H9 (cell line): ENCODE measurements at regions not wholly inside any gene's neighbourhood (a gene's known extent, or its start where the extent isn't known, plus 50 kb on each side); places are given as distances from the start of the nearest gene placed in this dataset.

Experiments used
- DNase-seq: peaks from one replicate; pipeline ENCODE4 v3.0.0-alpha.2; 2017
- H2AFZ ChIP-seq: one replicate; pipeline ENCODE4 v1.6.1; 2013; ENCODE audit warnings: mild to moderate bottlenecking, low read length, control low read depth, moderate library complexity
- H2AK5ac ChIP-seq: 2 replicates; pipeline ENCODE4 v1.6.1; 2013; ENCODE audit warnings: low read length, control low read depth, mixed read lengths; ENCODE audit not compliant: insufficient read length
- H2BK120ac ChIP-seq: one replicate; pipeline ENCODE4 v1.6.1; 2013; ENCODE audit warnings: low read depth, mild to moderate bottlenecking, low read length, control low read depth, inconsistent platforms; ENCODE audit not compliant: poor library complexity, severe bottlenecking
- H2BK12ac ChIP-seq: 2 replicates; pipeline ENCODE4 v1.6.1; 2013; ENCODE audit warnings: low read length, control low read depth, mixed read lengths, low read depth; ENCODE audit not compliant: insufficient read length
- H2BK15ac ChIP-seq: 2 replicates; pipeline ENCODE4 v1.6.1; 2013; ENCODE audit warnings: low read depth, low read length, control low read depth
- H2BK20ac ChIP-seq: one replicate; pipeline ENCODE4 v1.6.1; 2013; ENCODE audit warnings: low read depth, mild to moderate bottlenecking, low read length, control low read depth, inconsistent platforms; ENCODE audit not compliant: poor library complexity, severe bottlenecking
- H2BK5ac ChIP-seq: 2 replicates; pipeline ENCODE4 v1.6.1; 2013; ENCODE audit warnings: low read length, control low read depth, mixed read lengths; ENCODE audit not compliant: insufficient read length
- H3K14ac ChIP-seq: 2 replicates; pipeline ENCODE4 v1.6.1; 2013; ENCODE audit warnings: low read length, control low read depth; ENCODE audit not compliant: insufficient read depth
- H3K18ac ChIP-seq: 2 replicates; pipeline ENCODE4 v1.6.1; 2013; ENCODE audit warnings: low read depth, mild to moderate bottlenecking, mixed read lengths, low read length, control low read depth; ENCODE audit not compliant: insufficient read length
- H3K23ac ChIP-seq: 2 replicates; pipeline ENCODE4 v1.6.1; 2013; ENCODE audit warnings: low read length, control low read depth, mixed read lengths, low read depth; ENCODE audit not compliant: insufficient read length
- H3K23me2 ChIP-seq: 2 replicates; pipeline ENCODE4 v1.6.1; 2013; ENCODE audit warnings: low read depth, mild to moderate bottlenecking, mixed read lengths, low read length, control low read depth; ENCODE audit not compliant: insufficient read length, poor library complexity, severe bottlenecking
- H3K27ac ChIP-seq: 2 replicates; pipeline ENCODE4 v1.5.1; 2013; ENCODE audit warnings: low read length, control low read depth, mixed read lengths, low read depth; ENCODE audit not compliant: insufficient read length
- H3K27me3 ChIP-seq: 2 replicates; pipeline ENCODE4 v1.6.1; 2013; ENCODE audit warnings: low read length, control low read depth, inconsistent platforms; ENCODE audit not compliant: insufficient read depth
- H3K4ac ChIP-seq: 2 replicates; pipeline ENCODE4 v1.6.1; 2013; ENCODE audit warnings: low read depth, mild to moderate bottlenecking, control low read depth, inconsistent platforms, low read length, moderate library complexity
- H3K4me1 ChIP-seq: 2 replicates; pipeline ENCODE4 v1.6.1; 2013; ENCODE audit warnings: low read length, control low read depth, inconsistent platforms; ENCODE audit not compliant: insufficient read depth
- H3K4me2 ChIP-seq: 2 replicates; pipeline ENCODE4 v1.6.1; 2013; ENCODE audit warnings: low read length, control low read depth, mixed read lengths; ENCODE audit not compliant: insufficient read length, insufficient read depth
- H3K56ac ChIP-seq: 2 replicates; pipeline ENCODE4 v1.6.1; 2013; ENCODE audit warnings: low read depth, mild to moderate bottlenecking, mixed read lengths, low read length, control low read depth; ENCODE audit not compliant: insufficient read length
- H3K79me1 ChIP-seq: 2 replicates; pipeline ENCODE4 v1.6.1; 2013; ENCODE audit warnings: low read depth, mild to moderate bottlenecking, moderate library complexity, low read length, control low read depth, inconsistent platforms; ENCODE audit not compliant: insufficient read depth, poor library complexity, severe bottlenecking
- H3K79me2 ChIP-seq: 2 replicates; pipeline ENCODE4 v1.6.1; 2013; ENCODE audit warnings: low read length, control low read depth, inconsistent platforms; ENCODE audit not compliant: insufficient read depth
- H3K9ac ChIP-seq: 2 replicates; pipeline ENCODE4 v1.6.1; 2013; ENCODE audit warnings: low read length, control low read depth, mixed read lengths; ENCODE audit not compliant: insufficient read length; ENCODE audit errors: extremely low read depth
- H3K9me3 ChIP-seq: one replicate; pipeline ENCODE4 v1.6.1; 2013; ENCODE audit warnings: low read depth, low read length, inconsistent platforms; ENCODE audit not compliant: control insufficient read depth
- H3T11ph ChIP-seq: one replicate; pipeline ENCODE4 v1.6.1; 2013; ENCODE audit warnings: mild to moderate bottlenecking, low read length, control low read depth, inconsistent platforms
- H4K20me1 ChIP-seq: one replicate; pipeline ENCODE4 v1.6.1; 2013; ENCODE audit not compliant: control insufficient read depth, insufficient read length, insufficient read depth
- H4K5ac ChIP-seq: 2 replicates; pipeline ENCODE4 v1.6.1; 2013; ENCODE audit warnings: low read depth, mild to moderate bottlenecking, mixed read lengths, low read length, control low read depth; ENCODE audit not compliant: insufficient read length
- H4K8ac ChIP-seq: replicated peaks from 2 replicates; pipeline ENCODE4 v1.6.1; 2013; ENCODE audit warnings: low read length, control low read depth, mixed read lengths, low read depth; ENCODE audit not compliant: insufficient read length
- H4K91ac ChIP-seq: 2 replicates; pipeline ENCODE4 v1.6.1; 2013; ENCODE audit warnings: low read depth, mild to moderate bottlenecking, moderate library complexity, mixed read lengths, low read length, control low read depth; ENCODE audit not compliant: insufficient read length
- H3K27ac Mint-ChIP-seq, 3 experiments: 2 replicates in 2 of 3; 3 replicates in 1 of 3; pipeline ENCODE4 v1.8.0; 2020 to 2021; ENCODE audit warnings: mixed read lengths in 3 of 3, mild to moderate bottlenecking in 1 of 3, moderate library complexity in 1 of 3
- H3K27me3 Mint-ChIP-seq: 2 replicates; pipeline ENCODE4 v1.8.0; 2021; ENCODE audit warnings: low read depth, mild to moderate bottlenecking, moderate library complexity, mixed read lengths
- H3K36me3 Mint-ChIP-seq, 3 experiments: 2 replicates in 2 of 3; 3 replicates in 1 of 3; pipeline ENCODE4 v1.8.0; 2020 to 2021; ENCODE audit warnings: low read depth in 3 of 3, mixed read lengths in 3 of 3; ENCODE audit not compliant: insufficient read depth in 1 of 3
- H3K4me1 Mint-ChIP-seq, 2 experiments: 2 replicates each; pipeline ENCODE4 v1.8.0; 2020; ENCODE audit warnings: mixed read lengths in 2 of 2
- H3K4me3 Mint-ChIP-seq, 2 experiments: 2 replicates in 1 of 2; 3 replicates in 1 of 2; pipeline ENCODE4 v1.8.0; 2020 to 2021; ENCODE audit warnings: mild to moderate bottlenecking in 2 of 2, mixed read lengths in 2 of 2, moderate library complexity in 1 of 2
- H3K9me3 Mint-ChIP-seq, 2 experiments: 2 replicates in 1 of 2; 3 replicates in 1 of 2; pipeline ENCODE4 v1.8.0; 2020; ENCODE audit warnings: mild to moderate bottlenecking in 2 of 2, mixed read lengths in 2 of 2, moderate library complexity in 1 of 2
- WGBS: extraction: QIAGEN DNeasy Blood & Tissue Kit; methylation state at CpG from one replicate; pipeline ENCODE4 v1.1.7; 2013; ENCODE audit warnings: missing lambda C conversion rate, low lambda C conversion rate, mixed read lengths; ENCODE audit not compliant: insufficient read length; ENCODE audit errors: extremely low coverage; 5-methylcytosine and 5-hydroxymethylcytosine counted together
- TF ChIP-seq, protein P1 (sequence below): fragments of 200-600 bp; sonication (generic); conservative IDR thresholded peaks from 3 replicates; pipeline ENCODE4 v1.8.0; 2021; ENCODE audit warnings: antibody characterized with exemption, mild to moderate bottlenecking

GRCh38 chr2:114046373-114046772 lies 156.5 kb downstream of the ACTR3 start:
- Histone ChIP-seq H4K8ac (no peak overlapping the region), H3K27me3 (no peaks in the 10 kb centered on the region), H3K4ac (no peak overlapping the region), H3K79me2 (no peaks in the 10 kb centered on the region), H4K91ac (no peak overlapping the region), H2BK120ac (no peak overlapping the region), H2BK15ac (no peak overlapping the region), H4K5ac (no peak overlapping the region), H4K20me1 (no peaks in the 10 kb centered on the region), H3K9me3 (no peaks in the 10 kb centered on the region), H2BK5ac (no peak overlapping the region), H2AFZ (no peak overlapping the region), H3K56ac (no peak overlapping the region), H3K4me2 (no peak overlapping the region), H3K27ac (no peak overlapping the region), H3K4me1 (no peaks in the 10 kb centered on the region), H3K14ac (no peak overlapping the region), H3K18ac (no peak overlapping the region), H2AK5ac (no peak overlapping the region), H3K9ac (no peak overlapping the region), H3K23me2 (no peaks in the 10 kb centered on the region), H3K23ac (no peak overlapping the region), H2BK12ac (no peak overlapping the region), H2BK20ac (no peak overlapping the region), H3T11ph (no peak overlapping the region), H3K79me1 (no peaks in the 10 kb centered on the region)
- H3K4me1 Mint-ChIP-seq = 0 out of 4 replicates have a peak, but pooled peaks cover 0 to 4% of the 10 kb centered on the region in 2 experiments
- no peak for DNase-seq
- no peak overlapping the region for H3K27ac Mint-ChIP-seq
- no peaks in the 10 kb centered on the region for H3K27me3 Mint-ChIP-seq
- H3K9me3 Mint-ChIP-seq = no peaks in the 10 kb centered on the region
- no peak overlapping the region for H3K4me3 Mint-ChIP-seq
- no peaks in the 10 kb centered on the region; a peak in 1 of 7 replicates for H3K36me3 Mint-ChIP-seq
- no CpG with 5 or more reads among the region's 5 CpGs for WGBS
- TF ChIP-seq, protein P1, sequence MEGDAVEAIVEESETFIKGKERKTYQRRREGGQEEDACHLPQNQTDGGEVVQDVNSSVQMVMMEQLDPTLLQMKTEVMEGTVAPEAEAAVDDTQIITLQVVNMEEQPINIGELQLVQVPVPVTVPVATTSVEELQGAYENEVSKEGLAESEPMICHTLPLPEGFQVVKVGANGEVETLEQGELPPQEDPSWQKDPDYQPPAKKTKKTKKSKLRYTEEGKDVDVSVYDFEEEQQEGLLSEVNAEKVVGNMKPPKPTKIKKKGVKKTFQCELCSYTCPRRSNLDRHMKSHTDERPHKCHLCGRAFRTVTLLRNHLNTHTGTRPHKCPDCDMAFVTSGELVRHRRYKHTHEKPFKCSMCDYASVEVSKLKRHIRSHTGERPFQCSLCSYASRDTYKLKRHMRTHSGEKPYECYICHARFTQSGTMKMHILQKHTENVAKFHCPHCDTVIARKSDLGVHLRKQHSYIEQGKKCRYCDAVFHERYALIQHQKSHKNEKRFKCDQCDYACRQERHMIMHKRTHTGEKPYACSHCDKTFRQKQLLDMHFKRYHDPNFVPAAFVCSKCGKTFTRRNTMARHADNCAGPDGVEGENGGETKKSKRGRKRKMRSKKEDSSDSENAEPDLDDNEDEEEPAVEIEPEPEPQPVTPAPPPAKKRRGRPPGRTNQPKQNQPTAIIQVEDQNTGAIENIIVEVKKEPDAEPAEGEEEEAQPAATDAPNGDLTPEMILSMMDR = no peak
